GM23338 (cell line): ENCODE measurements at regions not wholly inside any gene's neighbourhood (a gene's known extent, or its start where the extent isn't known, plus 50 kb on each side); places are given as distances from the start of the nearest gene placed in this dataset.
A peak's percentile ranks its signal among the peaks of the same experiment; 100 is the strongest.

Experiments used
- ATAC-seq: fragments of 200-7000 bp; cut with Tn5 transposase; 3 replicates; pipeline ENCODE4 v1.9.1; 2020
- DNase-seq: peaks from one replicate; pipeline ENCODE4 v3.0.0-alpha.2; 2015; ENCODE audit warnings: low spot score
- H2AFZ ChIP-seq: fragments of 200-600 bp; sonication (generic); 2 replicates; pipeline ENCODE4 v1.8.0; 2016; ENCODE audit warnings: antibody characterized with exemption, mild to moderate bottlenecking, moderate library complexity
- H3F3A ChIP-seq: fragments of 200-600 bp; sonication (generic); replicated peaks from 2 replicates; pipeline ENCODE4 v1.8.0; 2017; ENCODE audit warnings: antibody characterized with exemption, mixed run types, low read depth
- H3K27ac ChIP-seq: fragments of 200-600 bp; sonication (generic); 2 replicates; pipeline ENCODE4 v1.6.1; 2016; ENCODE audit warnings: low read depth
- H3K27me3 ChIP-seq: fragments of 200-600 bp; sonication (generic); 2 replicates; pipeline ENCODE4 v1.8.0; 2016; ENCODE audit warnings: mild to moderate bottlenecking, mixed run types, moderate library complexity; ENCODE audit not compliant: insufficient read depth
- H3K36me3 ChIP-seq: fragments of 200-600 bp; sonication (generic); 2 replicates; pipeline ENCODE4 v1.8.0; 2016; ENCODE audit warnings: mild to moderate bottlenecking; ENCODE audit not compliant: insufficient read depth
- H3K4me1 ChIP-seq: fragments of 200-600 bp; sonication (generic); 2 replicates; pipeline ENCODE4 v1.8.0; 2016; ENCODE audit warnings: mild to moderate bottlenecking, moderate library complexity; ENCODE audit not compliant: insufficient read depth
- H3K4me2 ChIP-seq: fragments of 200-600 bp; sonication (generic); 2 replicates; pipeline ENCODE4 v1.7.1; 2017; ENCODE audit warnings: mixed run types
- H3K4me3 ChIP-seq: fragments of 200-600 bp; sonication (generic); 2 replicates; pipeline ENCODE4 v1.6.1; 2016; ENCODE audit warnings: mixed run types
- H3K79me2 ChIP-seq: fragments of 200-600 bp; sonication (generic); replicated peaks from 2 replicates; pipeline ENCODE4 v1.8.0; 2017; ENCODE audit warnings: mild to moderate bottlenecking; ENCODE audit not compliant: insufficient read depth
- H3K9me2 ChIP-seq: fragments of 200-600 bp; sonication (generic); 2 replicates; pipeline ENCODE4 v1.8.0; 2017; ENCODE audit not compliant: insufficient read depth
- H4K20me1 ChIP-seq: fragments of 200-600 bp; sonication (generic); replicated peaks from 2 replicates; pipeline ENCODE4 v1.8.0; 2017; ENCODE audit warnings: mild to moderate bottlenecking; ENCODE audit not compliant: insufficient read depth
- H3K27ac Mint-ChIP-seq: 2 replicates; pipeline ENCODE4 v1.8.0; 2020; ENCODE audit warnings: inconsistent platforms, mild to moderate bottlenecking, moderate library complexity, mixed read lengths
- H3K27me3 Mint-ChIP-seq: 3 replicates; pipeline ENCODE4 v1.8.0; 2022; ENCODE audit warnings: low read depth, mild to moderate bottlenecking, moderate library complexity, mixed read lengths, inconsistent platforms; ENCODE audit not compliant: insufficient read depth, poor library complexity
- H3K36me3 Mint-ChIP-seq: 3 replicates; pipeline ENCODE4 v1.8.0; 2021; ENCODE audit warnings: low read depth, mild to moderate bottlenecking, inconsistent platforms, moderate library complexity, mixed read lengths
- H3K4me1 Mint-ChIP-seq: 3 replicates; pipeline ENCODE4 v1.8.0; 2020; ENCODE audit warnings: mild to moderate bottlenecking, inconsistent platforms, mixed read lengths
- H3K4me3 Mint-ChIP-seq: 3 replicates; pipeline ENCODE4 v1.8.0; 2021; ENCODE audit warnings: moderate library complexity, mild to moderate bottlenecking, inconsistent platforms, mixed read lengths
- H3K9me3 Mint-ChIP-seq: 3 replicates; pipeline ENCODE4 v1.8.0; 2020; ENCODE audit warnings: moderate library complexity, mild to moderate bottlenecking, inconsistent platforms, mixed read lengths
- CREB1 ChIP-seq: fragments of 250-450 bp; sonication (Bioruptor Pico); IDR thresholded peaks from 2 replicates; pipeline ENCODE4 v1.5.0; 2020; ENCODE audit warnings: low read depth, mild to moderate bottlenecking, moderate library complexity
- JUNB ChIP-seq: IDR thresholded peaks from one replicate; pipeline ENCODE4 v1.6.1; 2016; ENCODE audit warnings: antibody characterized with exemption; ENCODE audit not compliant: unreplicated experiment
- NANOG ChIP-seq: IDR thresholded peaks from 2 replicates; pipeline ENCODE4 v1.6.1; 2016; ENCODE audit warnings: antibody characterized with exemption, borderline replicate concordance
- POLR2AphosphoS5 ChIP-seq: IDR thresholded peaks from 2 replicates; pipeline ENCODE4 v1.6.1; 2016; ENCODE audit warnings: antibody characterized with exemption, low read depth
- ZNF114 ChIP-seq: fragments of 250-450 bp; sonication (Bioruptor Pico); IDR thresholded peaks from 2 replicates; pipeline ENCODE4 v1.5.0; 2020; ENCODE audit warnings: mild to moderate bottlenecking, moderate library complexity
- ZNF331 ChIP-seq: fragments of 250-450 bp; sonication (Bioruptor Pico); IDR thresholded peaks from 2 replicates; pipeline ENCODE4 v1.5.0; 2020; ENCODE audit warnings: low read depth, mild to moderate bottlenecking, moderate library complexity
- TF ChIP-seq, protein P1 (sequence below): IDR thresholded peaks from one replicate; pipeline ENCODE4 v1.6.1; 2018; ENCODE audit warnings: antibody characterized with exemption; ENCODE audit not compliant: unreplicated experiment
- TF ChIP-seq, protein P2 (sequence below): IDR thresholded peaks from 2 replicates; pipeline ENCODE4 v1.6.1; 2016; ENCODE audit warnings: antibody characterized with exemption

DNA sequence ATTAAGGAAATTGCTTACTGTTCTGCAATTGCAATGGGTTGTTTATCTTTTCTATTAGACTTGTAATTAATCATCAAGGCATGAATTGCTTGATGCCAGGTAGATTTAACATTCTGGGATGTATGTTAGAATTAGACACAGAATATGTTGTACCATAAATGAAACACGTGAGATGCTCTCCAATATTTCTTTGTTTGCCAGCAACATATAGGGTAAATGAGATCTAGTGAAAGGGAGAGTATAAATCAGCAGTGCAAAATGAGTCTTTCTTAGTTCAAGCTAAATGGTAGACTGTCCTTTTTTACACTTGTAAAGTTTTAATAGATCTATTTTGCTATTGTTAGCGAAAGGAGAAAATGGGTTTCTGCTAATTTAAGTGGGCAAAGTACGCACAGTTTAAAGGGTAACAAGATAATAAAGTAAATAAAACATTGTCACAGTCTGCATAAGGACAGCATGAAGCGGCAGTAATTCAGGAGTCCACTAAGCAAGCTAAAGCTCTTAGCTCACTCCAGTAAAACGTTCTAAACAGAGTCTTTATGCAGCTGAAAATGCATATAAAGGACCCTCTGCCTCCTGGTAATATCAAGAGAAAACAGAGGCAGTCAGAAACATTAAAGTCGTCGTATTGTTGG, 1137.1 kb downstream of the OLFM4 start (continued):
- TF ChIP-seq ZNF114 (CRISPR knock-in tag) (no peak), ZNF331 (CRISPR knock-in tag) (no peak), NANOG (no peak)
- TF ChIP-seq, protein P1, sequence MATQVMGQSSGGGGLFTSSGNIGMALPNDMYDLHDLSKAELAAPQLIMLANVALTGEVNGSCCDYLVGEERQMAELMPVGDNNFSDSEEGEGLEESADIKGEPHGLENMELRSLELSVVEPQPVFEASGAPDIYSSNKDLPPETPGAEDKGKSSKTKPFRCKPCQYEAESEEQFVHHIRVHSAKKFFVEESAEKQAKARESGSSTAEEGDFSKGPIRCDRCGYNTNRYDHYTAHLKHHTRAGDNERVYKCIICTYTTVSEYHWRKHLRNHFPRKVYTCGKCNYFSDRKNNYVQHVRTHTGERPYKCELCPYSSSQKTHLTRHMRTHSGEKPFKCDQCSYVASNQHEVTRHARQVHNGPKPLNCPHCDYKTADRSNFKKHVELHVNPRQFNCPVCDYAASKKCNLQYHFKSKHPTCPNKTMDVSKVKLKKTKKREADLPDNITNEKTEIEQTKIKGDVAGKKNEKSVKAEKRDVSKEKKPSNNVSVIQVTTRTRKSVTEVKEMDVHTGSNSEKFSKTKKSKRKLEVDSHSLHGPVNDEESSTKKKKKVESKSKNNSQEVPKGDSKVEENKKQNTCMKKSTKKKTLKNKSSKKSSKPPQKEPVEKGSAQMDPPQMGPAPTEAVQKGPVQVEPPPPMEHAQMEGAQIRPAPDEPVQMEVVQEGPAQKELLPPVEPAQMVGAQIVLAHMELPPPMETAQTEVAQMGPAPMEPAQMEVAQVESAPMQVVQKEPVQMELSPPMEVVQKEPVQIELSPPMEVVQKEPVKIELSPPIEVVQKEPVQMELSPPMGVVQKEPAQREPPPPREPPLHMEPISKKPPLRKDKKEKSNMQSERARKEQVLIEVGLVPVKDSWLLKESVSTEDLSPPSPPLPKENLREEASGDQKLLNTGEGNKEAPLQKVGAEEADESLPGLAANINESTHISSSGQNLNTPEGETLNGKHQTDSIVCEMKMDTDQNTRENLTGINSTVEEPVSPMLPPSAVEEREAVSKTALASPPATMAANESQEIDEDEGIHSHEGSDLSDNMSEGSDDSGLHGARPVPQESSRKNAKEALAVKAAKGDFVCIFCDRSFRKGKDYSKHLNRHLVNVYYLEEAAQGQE = no peak

DNA sequence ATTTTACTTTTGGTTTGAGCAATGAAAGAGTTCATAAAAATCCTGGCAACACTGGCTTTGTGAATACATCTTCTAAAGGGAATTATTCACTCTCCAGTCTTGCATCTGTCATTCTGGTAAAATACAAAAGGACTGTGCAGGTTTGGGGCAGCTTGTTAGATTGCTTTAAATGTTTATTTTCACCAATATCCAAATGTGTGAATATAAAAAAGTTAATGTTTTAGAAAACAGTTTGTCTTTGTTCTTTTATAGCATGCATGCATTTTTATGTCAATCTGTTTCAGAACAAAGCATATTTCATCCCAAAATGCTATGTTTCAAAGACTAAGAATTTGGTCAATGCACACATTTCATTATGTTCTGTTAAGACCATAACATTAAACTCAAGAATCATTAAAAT, 1145.4 kb downstream of the OLFM4 start:
- no peak for DNase-seq
- Histone ChIP-seq H2AFZ (no peak overlapping the region), H3K4me2 (no peak overlapping the region), H3K27ac (no peak overlapping the region), H3K4me1 (peaks cover 11% of the 10 kb centered on the region; the same call in 1 of the 2 replicates), H4K20me1 (no peaks in the 10 kb centered on the region), H3K9me2 (no peaks in the 10 kb centered on the region), H3K4me3 (no peak overlapping the region), H3K36me3 (no peaks in the 10 kb centered on the region), H3K27me3 (no peaks in the 10 kb centered on the region), H3K79me2 (no peaks in the 10 kb centered on the region), H3F3A (no peaks in the 10 kb centered on the region)
- no peak for ATAC-seq
- Mint-ChIP-seq H3K4me1 (peaks cover 9% of the 10 kb centered on the region; the same call in 2 of the 3 replicates), H3K27me3 (peaks cover 1% of the 10 kb centered on the region), H3K36me3 (no peaks in the 10 kb centered on the region; the same call in 2 of the 3 replicates), H3K9me3 (no peaks in the 10 kb centered on the region), H3K4me3 (no peak overlapping the region), H3K27ac (no peak overlapping the region)
- TF ChIP-seq JUNB = no peak
- TF ChIP-seq, protein P2, sequence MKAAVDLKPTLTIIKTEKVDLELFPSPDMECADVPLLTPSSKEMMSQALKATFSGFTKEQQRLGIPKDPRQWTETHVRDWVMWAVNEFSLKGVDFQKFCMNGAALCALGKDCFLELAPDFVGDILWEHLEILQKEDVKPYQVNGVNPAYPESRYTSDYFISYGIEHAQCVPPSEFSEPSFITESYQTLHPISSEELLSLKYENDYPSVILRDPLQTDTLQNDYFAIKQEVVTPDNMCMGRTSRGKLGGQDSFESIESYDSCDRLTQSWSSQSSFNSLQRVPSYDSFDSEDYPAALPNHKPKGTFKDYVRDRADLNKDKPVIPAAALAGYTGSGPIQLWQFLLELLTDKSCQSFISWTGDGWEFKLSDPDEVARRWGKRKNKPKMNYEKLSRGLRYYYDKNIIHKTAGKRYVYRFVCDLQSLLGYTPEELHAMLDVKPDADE = no peak
- TF ChIP-seq CREB1 (CRISPR knock-in tag) = no peak
- TF ChIP-seq POLR2AphosphoS5 = no peak
- TF ChIP-seq ZNF331 (CRISPR knock-in tag) = no peak
- no peak for TF ChIP-seq ZNF114 (CRISPR knock-in tag)

DNA sequence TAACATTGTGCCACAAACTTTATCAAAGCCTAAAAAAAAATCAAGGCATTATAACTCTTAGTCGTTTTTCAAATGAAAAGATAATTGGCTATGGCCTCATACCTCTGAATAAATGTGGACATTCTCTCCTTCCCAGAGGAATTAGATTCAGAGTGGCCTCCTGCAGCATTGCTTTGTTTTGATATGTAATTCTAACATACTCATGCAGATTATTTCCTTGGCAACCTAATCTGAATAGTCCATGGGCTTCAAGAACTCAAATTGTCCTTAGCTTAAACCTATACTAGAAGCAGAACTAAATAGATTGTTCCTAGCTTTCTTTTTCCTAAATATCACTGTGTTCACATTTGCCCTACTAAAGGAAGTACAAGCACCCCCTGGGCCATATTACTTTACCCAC, 1146.9 kb downstream of the OLFM4 start:
- H3K36me3 ChIP-seq = no peaks in the 10 kb centered on the region
- Mint-ChIP-seq H3K36me3 (no peaks in the 10 kb centered on the region; the same call in 2 of the 3 replicates), H3K27me3 (no peaks in the 10 kb centered on the region), H3K9me3 (no peaks in the 10 kb centered on the region), H3K4me3 (no peak overlapping the region), H3K4me1 (peaks cover 9% of the 10 kb centered on the region; the same call in 2 of the 3 replicates), H3K27ac (no peak overlapping the region)
- no peaks in the 10 kb centered on the region for H3F3A ChIP-seq
- no peak overlapping the region for H2AFZ ChIP-seq
- H3K27ac ChIP-seq = no peak overlapping the region
- 0 out of 2 replicates have a peak, but pooled peaks have one; percentile 13 for TF ChIP-seq NANOG
- no peak for TF ChIP-seq POLR2AphosphoS5
- no peaks in the 10 kb centered on the region for H3K27me3 ChIP-seq
- DNase-seq = peak; percentile 47
- H4K20me1 ChIP-seq = no peaks in the 10 kb centered on the region
- peak; percentile 65 for ATAC-seq
- no peak overlapping the region for H3K4me3 ChIP-seq
- no peaks in the 10 kb centered on the region for H3K9me2 ChIP-seq
- H3K4me2 ChIP-seq = peak overlapping the region; percentile 44
- no peaks in the 10 kb centered on the region for H3K79me2 ChIP-seq
- H3K4me1 ChIP-seq = peaks cover 11% of the 10 kb centered on the region; the same call in 1 of the 2 replicates
